HG02840 (cell line): ENCODE measurements at regions not wholly inside any gene's neighbourhood (a gene's known extent, or its start where the extent isn't known, plus 50 kb on each side); places are given as distances from the start of the nearest gene placed in this dataset.

ENCODE experiments used
- ATAC-seq: cut with Tn5 transposase; IDR thresholded peaks from one replicate; pipeline ENCODE4 v1.9.1; 2021; ENCODE audit warnings: mild to moderate bottlenecking, moderate library complexity, moderate number of reproducible peaks; ENCODE audit not compliant: unreplicated experiment, low FRiP score

DNA sequence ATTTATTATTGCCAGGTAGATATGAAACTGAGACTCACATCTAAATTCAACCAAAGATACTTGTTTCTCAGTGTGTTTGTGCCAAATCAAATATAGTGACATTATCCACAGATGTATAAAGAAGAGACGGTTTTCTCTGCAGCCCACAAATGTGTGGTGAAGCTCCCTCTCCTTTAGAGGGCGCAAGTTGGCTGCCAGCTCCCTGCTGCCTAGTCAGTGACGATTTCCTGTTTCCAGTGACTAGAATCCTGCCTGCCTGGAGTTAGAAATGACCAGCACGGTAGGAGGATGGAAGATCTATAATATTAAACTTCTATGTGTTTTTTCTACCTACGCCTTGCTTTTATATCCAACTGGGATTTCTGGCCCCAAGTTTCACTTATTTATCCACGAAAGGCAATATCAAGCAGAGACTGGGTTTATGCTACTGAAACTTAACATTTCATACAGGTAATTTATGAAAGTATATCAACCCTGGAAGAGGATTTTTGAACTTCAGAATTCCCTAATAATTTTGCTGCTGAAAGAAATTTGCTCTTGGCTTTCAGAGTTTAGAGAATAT is 1793.7 kb upstream of the TENM3 start:
- no peak for ATAC-seq

DNA sequence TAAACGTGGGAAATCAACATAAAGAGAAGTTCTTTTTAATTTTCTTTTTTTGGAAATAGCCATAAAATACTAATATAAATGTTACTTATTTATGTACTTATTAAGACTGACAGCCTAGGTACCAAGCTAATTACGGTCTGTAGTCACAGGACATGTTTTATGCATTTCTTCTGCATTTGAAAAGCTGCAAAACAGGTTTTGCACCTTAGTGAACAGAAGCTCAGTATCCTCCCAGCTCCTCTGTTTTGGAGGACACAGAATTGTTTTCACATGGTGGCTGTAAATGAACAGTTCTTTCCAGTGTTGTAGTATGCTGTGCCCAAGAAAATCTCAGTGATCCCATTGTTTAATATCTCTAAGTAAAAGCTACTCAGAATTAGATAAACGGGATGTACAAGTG is 1788.0 kb upstream of the TENM3 start:
- no peak for ATAC-seq

DNA sequence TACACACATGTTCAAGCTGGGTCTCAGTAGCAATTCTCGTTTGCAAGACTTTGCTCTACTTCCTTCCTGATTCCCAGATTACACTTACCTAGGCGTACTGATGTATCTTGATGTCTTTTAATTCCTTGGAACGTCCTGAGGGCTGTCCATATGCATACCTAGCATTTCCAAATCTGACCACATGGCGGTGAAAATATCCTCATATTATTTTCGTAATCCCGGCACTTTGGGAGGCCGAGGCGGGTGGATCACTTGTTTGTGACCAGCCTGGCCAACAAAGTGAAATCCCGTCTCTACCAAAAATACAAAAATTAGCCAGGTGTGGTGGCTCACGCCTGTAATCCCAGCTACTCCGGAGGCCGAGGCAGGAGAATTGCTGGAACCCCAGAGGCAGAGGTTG is 1786.3 kb upstream of the TENM3 start:
- ATAC-seq, result no peak

DNA sequence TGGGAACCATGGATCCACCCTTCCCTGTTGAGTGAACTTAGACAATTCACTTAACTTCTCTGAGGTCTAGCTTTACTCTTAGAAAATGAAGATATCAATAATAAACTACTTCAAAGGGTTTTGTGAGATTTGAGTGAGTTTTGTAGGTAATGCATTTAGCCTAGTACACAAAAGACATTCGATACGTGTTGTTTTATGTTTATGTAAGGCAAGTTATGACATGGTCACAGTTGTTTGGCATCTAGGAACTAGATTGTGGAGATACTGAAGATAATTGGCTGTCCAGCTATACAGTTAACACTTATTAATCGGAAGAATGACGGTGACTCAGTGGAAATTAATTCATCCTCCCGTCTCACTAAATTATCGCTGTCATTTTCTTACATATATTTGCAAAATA is 1781.1 kb upstream of the TENM3 start:
- no peak for ATAC-seq

DNA sequence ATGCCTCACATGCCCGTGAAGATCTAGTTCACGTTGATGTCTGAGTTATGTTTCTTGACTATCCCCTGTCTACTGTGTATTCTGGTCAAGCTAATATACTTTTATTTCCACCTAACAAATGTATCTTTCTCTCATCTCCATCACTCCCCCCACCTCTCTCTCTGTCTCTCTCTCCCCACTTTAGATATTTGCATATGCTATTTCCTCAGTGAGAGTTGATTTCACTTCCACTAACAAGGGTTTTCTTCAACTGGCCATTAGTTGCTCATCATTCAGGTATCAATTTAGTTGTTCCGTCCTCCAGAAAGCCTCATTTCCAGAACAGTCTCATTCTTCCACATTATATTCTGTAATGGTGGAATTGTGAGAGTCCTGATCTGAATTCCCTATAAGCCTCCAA is 1777.8 kb upstream of the TENM3 start:
- no peak for ATAC-seq

DNA sequence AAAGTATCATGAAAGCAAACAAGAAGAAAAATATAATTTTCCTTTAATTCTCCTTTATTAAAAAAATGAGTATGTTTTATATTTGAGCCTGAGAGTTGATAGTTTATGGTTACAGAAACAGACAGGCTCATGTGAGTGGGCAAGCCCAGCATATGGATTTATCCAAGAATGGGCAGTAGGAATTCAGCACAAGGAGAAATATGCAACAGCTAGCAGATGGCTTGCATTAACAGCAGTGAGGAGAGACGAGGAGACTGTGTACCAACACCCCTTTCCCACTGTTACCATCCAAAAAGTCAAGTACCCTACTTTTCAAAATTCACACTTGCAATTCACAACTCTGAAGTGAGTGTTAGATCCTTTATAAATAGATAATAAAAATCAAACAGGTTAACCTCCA is 1760.2 kb upstream of the TENM3 start:
- no peak for ATAC-seq

DNA sequence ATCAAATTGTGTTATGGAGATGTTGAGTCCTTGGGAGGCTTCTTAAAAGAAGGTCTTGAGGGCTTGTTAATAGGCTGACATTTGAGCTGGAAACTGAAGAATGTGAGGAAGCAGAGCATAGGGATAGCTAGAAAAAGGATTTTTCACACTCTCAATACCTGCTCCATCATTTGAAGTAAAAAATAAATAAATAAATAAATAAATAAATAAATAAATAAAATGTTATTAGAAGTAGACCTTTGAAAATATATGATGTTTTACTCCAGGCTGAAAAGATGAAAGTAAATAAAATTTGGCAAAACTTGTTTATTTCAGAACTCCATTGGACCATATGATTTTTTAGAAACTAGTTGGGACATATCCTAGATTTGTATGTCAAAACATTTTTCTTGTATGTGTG is 1757.8 kb upstream of the TENM3 start:
- no peak for ATAC-seq

DNA sequence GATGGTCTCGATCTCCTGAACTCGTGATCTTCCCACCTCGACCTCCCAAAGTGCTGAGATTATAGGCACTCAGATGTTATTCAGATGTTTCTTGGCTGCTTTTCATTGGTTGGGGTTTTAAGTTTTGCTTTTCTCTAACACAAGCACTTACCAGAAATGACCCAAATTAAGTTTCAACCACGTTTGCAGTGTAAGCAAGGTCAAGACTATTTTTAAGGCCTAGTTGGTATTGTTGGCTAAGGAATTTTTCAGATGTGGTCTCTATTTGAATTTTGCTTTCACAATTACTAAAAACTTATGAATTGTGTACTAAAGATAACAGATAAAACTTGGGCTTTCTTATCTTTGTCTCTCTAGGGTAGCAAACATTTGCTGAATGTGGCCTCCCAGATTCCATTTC is 1756.9 kb upstream of the TENM3 start:
- ATAC-seq, result no peak

DNA sequence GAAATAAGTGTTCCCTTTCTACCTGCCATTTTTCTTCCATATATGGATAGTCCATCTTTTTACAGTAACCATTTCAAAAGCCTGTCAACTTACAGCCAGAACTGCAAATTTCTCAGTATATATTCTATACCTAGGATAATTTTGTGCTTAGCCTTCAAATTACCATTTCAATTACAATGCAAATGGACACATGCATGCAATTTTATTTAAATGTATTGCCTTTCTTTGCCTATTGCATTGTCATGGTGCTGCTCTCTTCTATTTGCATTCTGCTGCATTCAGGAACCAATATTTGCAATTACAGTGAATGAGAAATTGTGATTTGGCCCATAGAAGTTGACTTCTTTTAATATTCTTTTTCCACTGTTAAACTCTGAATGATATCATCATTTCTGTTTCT is 1753.4 kb upstream of the TENM3 start:
- no peak for ATAC-seq

DNA sequence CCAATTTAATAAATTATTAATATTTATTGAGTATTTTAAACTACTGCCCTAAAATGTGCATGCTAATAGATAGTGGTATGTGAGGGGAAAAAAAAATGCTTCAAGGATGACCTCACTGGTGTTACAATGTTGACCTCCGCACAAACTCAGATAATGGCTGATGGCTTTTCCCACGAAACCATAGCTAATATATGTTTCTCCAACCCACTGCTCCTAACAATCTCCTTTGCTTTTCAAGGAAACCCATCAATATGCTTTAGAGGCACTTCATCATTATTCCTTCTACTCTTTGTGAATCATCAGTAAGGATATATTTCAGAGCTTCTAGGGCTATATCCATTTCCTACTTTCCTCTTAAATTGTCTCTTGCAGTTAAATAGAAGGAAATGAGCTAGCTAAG is 1752.0 kb upstream of the TENM3 start:
- ATAC-seq, result no peak

DNA sequence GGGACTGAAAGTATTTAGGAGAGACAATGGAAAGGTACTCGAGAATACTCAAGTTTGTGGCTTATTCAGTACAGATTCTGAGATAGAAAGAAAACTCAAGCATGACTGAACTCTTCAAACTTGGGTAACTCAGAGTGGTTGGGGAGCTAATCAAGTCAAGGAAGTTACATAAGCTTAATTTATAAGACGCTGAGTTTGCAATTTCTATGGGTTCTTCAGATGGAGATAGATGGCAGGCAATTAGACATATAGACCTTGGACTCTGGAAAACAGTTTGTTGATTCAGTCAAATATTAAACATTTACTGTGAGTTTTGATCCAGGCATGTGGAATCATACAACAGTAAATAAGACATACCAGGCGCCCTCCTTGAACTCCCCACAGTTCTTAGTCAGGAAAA is 1749.9 kb upstream of the TENM3 start:
- no peak for ATAC-seq

DNA sequence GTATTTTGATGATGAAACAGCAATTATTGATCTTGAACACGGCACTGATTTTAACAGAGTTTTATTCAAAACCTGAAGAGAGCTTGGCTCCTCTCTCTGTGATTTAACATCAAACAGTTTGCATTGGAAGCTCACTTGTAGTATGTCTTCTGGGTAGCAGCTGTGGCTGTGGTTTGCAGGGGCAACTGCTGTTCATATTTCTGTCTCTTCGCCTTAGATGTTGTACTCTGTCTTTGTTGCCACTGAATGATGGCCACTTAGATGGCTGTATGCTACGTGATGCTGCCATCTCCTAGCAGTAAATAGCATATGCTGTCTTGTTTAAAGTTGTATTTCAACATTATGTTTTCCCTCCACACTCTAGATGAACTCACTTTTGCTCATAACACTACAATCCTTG is 1743.0 kb upstream of the TENM3 start:
- no peak for ATAC-seq

DNA sequence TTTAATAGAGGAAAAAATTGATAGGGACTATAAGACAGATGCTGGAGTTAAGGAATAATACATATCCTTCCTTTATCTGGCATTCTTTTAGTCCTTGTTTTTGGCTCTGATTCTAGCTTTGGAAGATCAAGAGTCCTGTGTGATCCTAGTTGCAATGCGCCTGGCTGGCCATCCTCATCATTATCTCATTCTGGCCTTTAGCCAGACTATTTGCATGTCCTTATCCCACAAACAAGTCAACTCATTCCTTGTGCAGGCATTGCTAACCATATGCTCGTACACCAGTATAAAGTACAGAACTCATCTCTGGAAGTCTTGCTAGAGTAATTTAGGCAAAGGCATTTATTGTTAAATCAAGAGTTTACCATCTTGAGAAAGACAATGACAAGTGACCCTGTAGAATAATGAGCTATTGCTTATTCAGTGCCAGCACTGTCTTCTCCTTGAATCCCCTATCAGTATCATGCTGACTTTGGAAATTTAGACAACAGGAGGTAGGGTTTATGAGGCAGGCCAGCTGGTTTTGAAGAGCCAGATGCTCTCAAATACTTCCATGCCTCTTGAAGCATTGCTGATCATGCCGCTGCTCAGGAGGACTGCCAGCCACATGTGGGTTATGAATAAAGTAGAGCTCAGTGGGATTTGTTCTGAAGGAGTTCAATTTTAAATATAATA is 1730.3 kb upstream of the TENM3 start:
- ATAC-seq, result no peak

DNA sequence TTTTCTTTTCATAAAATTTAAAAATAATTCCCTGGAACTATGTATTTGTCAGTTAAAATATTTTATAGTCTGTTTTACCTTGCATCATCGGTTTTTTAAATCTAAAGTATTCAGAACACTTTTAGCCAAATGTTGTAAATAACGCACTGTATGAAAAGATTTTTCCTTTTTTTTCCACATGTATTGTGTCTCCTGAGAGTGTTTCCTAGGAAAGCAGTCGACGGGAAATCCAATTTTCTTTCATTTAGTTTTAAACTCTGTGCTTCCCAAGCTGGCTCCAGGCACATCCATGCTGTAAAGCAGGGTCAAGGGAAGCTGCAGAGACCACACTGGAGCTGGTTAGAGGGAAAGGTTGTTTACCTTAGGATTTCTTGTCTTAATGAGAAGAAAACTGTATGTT is 1724.3 kb upstream of the TENM3 start:
- no peak for ATAC-seq

DNA sequence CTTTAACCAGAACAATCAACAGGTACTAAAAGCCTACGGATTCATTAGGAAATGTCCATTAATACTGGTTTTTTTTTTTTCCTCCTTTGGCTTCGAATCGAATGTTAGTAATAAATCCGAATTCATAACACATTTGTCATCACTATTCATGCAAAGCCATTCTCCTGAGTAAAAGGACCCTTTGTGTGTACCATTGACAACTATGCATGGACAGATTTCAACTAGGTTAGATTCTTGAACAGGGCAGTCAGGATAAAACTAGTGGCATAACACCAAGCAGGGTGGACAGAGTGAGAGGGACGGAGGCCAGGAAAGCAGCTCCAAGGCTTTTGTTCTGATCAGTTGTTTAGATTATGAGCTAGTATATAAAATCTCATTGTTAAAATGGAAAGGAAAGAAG is 1722.0 kb upstream of the TENM3 start:
- ATAC-seq, result no peak

DNA sequence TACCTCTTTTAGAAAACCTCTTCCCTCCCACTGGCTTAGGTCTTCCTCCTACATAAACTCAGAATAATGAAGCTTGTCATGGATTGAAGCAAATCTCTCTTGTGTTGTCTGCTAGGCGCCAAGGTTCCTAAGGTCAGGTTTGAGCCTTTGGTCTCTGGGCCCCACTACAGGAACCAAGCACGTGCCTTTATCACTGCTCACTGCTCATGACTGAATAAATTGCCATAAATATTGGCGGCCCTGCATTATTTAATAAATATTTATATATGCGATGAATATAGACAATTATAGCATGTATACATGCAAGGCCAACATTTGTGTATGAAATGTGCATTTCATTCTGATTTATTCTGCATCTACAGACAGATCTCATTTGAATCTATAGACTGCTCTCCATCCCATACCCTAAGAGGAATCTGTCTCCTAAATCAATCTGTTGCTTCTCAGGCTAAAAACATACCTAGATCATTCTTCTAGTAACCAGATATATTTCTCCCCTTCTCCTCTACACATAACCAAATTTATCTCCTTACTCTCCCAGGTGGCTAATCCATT is 1717.6 kb upstream of the TENM3 start:
- ATAC-seq, result no peak

DNA sequence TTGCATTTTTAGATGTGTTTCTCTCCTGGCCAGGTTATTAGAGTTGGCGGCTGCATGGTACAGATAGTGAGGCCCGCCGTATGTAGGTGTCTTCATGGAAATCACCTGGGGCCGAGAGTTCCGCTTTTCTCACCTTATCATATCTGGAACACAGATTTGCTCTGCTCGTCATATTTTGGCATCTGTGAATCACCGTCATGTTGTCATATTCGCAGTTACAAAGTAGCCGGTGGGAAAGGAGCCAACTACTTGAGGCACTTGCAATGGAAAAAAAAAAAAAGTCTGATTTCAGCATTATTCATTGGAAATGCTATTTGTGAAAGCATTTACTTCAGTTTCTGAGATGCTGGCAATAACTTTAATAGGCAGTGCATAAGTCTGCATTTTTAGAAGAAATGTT is 1715.2 kb upstream of the TENM3 start:
- no peak for ATAC-seq

DNA sequence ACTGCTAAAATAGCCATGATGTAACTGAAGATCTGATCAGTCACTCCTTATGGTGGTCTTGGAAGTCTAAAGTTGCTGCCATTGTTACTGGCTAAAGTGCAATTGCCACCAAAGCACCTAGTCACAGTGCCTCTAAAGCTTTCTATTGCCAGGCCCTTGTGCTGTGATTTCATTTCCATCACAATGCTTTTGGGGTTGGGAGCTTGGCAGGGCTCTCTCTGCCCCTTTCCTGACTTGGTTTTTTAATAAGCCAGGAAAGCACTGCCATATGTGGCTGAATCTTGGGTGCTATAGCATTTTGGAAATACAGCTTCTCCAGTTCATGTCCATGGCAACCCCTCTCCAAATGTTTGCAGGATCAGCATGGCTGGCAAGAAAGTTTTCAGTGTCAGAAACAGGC is 1712.4 kb upstream of the TENM3 start:
- no peak for ATAC-seq

DNA sequence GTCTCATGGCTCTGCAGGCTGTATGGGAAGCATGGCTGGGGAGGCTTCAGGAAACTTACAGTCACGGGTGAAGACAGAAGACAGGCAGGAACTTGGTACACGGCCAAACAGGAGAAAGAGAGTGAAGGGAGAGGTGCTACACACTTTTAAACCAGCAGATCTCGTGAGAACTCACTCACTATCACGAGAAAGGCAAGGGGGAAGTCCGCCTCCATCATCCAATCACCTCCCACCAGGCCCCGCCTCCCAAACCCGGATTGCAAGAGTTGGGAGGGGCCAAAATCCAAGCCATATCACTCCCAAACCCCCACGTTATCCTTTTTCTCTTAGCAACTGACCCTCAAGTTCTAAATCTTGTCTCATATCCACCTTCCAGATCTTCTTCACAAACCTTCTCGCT is 1710.5 kb upstream of the TENM3 start:
- no peak for ATAC-seq

DNA sequence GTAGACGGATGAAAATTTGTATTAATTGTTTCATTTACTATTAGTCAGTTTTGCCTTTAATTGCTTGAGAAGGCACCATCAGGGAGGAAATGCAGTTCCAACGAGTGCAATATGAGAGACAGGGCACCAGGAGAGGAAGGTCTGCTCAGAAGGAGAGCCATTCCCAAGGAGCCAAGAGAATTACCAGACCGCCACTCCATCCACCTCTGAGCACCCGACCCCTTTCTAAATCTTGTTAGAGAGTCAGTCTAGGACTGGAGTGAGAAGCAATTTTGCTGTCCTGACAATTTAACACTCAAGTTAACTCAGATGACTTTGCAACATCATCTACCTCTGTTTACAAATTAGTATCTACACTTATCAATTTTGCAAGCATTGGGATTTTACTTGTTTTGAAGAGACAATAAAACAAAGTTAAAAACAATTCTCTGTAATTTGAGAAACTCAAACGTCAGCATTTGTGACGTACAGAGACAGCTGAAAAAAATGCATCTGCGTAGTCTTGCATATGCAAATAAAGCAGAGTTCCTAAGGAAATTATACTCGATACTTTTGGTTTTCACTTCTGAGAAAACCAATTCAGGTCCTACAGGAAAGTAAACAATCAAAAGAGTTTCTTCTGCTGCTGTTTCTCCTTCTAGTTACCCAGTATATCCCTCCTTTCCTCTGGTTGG is 1704.7 kb upstream of the TENM3 start:
- no peak for ATAC-seq

DNA sequence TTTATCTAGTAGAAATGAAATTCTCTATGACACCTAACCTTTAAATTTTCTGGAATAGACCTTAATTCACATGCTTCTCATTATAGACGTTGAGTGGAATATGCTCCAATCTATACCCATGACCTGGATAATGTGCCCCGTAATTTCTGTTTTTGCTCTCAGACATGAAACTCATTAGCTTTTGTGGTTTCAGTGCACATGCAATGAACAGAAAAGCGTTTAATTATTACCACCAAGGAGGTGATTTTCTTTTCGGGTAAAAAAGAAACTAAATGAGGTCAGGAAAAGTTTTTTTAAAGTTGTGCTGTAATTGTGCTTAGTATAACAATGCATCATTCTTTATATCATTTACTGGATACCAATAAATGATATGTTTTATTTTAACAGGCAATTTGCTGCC is 1703.9 kb upstream of the TENM3 start:
- no peak for ATAC-seq

DNA sequence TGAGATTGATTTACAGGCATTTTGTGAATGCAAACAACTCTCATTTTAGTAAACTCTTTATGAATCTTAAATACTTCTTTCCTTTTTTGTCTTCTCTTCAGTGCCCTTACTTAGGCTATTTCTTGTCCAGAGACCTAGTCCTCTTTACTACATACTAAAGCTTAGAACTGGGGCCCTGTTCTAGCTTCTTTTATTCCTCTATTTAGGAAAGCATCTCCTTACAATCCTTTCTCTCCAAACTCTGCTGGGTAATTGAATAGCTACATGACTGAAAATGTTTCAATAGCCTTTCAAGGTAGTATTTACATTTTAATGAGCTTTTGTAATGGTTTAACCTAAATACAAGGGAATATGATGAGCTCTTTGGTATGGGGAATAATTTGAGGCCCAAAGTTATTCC is 1701.5 kb upstream of the TENM3 start:
- ATAC-seq, result no peak
